ENCODE measurements at regions not wholly inside any gene's neighbourhood (a gene's known extent, or its start where the extent isn't known, plus 50 kb on each side); places are given as distances from the start of the nearest gene placed in this dataset.

GRCh38 chr6:756224-756623, 63.3 kb upstream of the EXOC2 start:
- in situ Hi-C loops (cut with MboI; ENCODE audit: low pct_unique_long_range_greater_than_20kb, low sequenced_read_pairs, unreplicated experiment): no loop called here
- DNase-seq (ENCODE audit: low spot score): no peak
- TF ChIP-seq CTCF (IDR thresholded peaks at IDR 0.05; ENCODE audit: extremely low read depth, insufficient read depth, missing control alignments): no peak

- no peak for TF ChIP-seq CTCF (IDR thresholded peaks at IDR 0.05; ENCODE audit: extremely low read depth, insufficient read depth, missing control alignments)
- in situ Hi-C loops (cut with MboI; ENCODE audit: low pct_unique_long_range_greater_than_20kb, low sequenced_read_pairs, unreplicated experiment): no loop called here
- no peak for DNase-seq (ENCODE audit: low spot score)
Measured at GRCh38 chr6:754202-754601, 61.3 kb upstream of the EXOC2 start.

- no peak for DNase-seq (ENCODE audit: low spot score)
- TF ChIP-seq CTCF (IDR thresholded peaks at IDR 0.05; ENCODE audit: extremely low read depth, insufficient read depth, missing control alignments): no peak
- in situ Hi-C loops (cut with MboI; ENCODE audit: low pct_unique_long_range_greater_than_20kb, low sequenced_read_pairs, unreplicated experiment): no loop called here
Measured at GRCh38 chr6:753486-753885, 60.5 kb upstream of the EXOC2 start.

- no peak for TF ChIP-seq CTCF (IDR thresholded peaks at IDR 0.05; ENCODE audit: extremely low read depth, insufficient read depth, missing control alignments)
- no peak for DNase-seq (ENCODE audit: low spot score)
- in situ Hi-C loops (cut with MboI; ENCODE audit: low pct_unique_long_range_greater_than_20kb, low sequenced_read_pairs, unreplicated experiment): no loop called here
Measured at GRCh38 chr6:752438-752837, 59.5 kb upstream of the EXOC2 start.

GRCh38 chr6:751765-752164, 58.8 kb upstream of the EXOC2 start:
- in situ Hi-C loops (cut with MboI; ENCODE audit: low pct_unique_long_range_greater_than_20kb, low sequenced_read_pairs, unreplicated experiment): no loop called here
- TF ChIP-seq CTCF (IDR thresholded peaks at IDR 0.05; ENCODE audit: extremely low read depth, insufficient read depth, missing control alignments): no peak
- DNase-seq (ENCODE audit: low spot score): no peak

- TF ChIP-seq CTCF (IDR thresholded peaks at IDR 0.05; ENCODE audit: extremely low read depth, insufficient read depth, missing control alignments): no peak
- in situ Hi-C loops (cut with MboI; ENCODE audit: low pct_unique_long_range_greater_than_20kb, low sequenced_read_pairs, unreplicated experiment): no loop called here
- no peak for DNase-seq (ENCODE audit: low spot score)
Measured at GRCh38 chr6:747921-748320, 55.0 kb upstream of the EXOC2 start.

GRCh38 chr6:747028-747427, 54.1 kb upstream of the EXOC2 start:
- no peak for TF ChIP-seq CTCF (IDR thresholded peaks at IDR 0.05; ENCODE audit: extremely low read depth, insufficient read depth, missing control alignments)
- in situ Hi-C loops (cut with MboI; ENCODE audit: low pct_unique_long_range_greater_than_20kb, low sequenced_read_pairs, unreplicated experiment): no loop called here
- no peak for DNase-seq (ENCODE audit: low spot score)
